NCI-H526 treated with DMSO at 0.1 percent for 48 hours (cell line): ENCODE measurements at regions not wholly inside any gene's neighbourhood (a gene's known extent, or its start where the extent isn't known, plus 50 kb on each side); places are given as distances from the start of the nearest gene placed in this dataset.
"Not testable (repeated sequence)": the region's sequence is repeated elsewhere in the genome, so short reads cannot be mapped to it uniquely, and the experiment has no call there.

ENCODE experiments used
- DNase-seq: peaks from one replicate; lab custom pipeline; 2025; lab: John Stamatoyannopoulos, UW

DNA sequence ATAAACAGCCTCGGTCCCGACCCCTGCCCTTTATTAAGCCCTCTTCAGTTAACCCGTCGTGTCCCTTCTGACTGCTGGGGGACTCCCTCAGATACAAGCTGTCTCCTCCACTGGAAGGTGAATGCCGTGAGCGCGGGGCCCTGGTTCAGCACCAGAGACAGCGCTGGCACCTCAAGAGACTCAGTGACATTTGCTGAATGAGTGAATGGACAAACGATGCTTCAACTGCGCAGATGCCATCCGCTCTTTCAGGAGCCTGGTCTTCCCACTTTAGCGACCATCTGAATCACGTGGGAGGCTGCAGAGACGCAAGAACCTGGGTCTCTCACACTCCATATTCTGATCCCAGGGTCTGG is 92.6 kb upstream of the SFSWAP start:
- no peak for DNase-seq

DNA sequence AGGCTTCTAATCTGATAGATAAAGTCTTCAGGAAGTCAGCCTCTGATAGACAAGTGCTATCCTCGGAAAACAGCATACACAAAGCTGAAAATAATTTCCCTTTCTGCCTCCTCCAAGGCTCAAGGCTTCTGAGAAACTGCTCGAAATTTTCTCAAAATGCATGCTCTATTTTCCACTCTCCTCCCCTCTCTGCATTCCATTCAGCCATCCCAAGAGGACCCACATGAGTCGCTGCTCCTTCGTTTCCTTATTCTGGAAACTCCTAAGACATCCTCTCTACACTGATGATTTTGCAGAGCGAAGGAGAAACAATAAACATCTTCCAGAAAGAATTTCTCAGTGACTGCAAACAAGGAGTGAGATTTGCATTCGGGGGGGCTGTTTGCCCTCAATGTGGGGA is 92.2 kb upstream of the SFSWAP start:
- DNase-seq: no peak

DNA sequence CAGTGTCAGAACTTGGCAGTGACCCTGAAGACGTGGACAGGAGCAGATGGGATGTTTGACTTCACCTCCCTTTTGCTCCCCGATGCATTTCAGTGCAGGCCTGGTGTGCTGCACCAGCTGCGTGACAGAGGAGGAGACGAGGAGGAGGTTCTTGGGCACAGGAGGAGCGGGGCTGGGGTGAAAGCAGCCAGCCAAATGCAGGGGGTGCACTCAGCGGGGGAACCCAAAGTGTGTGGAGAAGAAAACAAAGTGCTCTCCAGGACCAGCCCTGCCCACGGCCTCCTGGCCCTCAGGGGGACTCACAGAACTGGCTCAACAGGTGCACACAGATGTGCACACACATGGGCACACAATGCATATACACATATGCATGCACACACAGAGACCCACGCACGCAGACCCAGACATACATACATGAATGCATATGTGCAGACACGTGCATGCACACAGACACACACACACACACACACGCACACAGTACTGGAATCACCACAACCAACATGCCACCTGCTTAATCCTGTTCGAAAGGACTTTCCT is 91.7 kb upstream of the SFSWAP start:
- DNase-seq: no peak

DNA sequence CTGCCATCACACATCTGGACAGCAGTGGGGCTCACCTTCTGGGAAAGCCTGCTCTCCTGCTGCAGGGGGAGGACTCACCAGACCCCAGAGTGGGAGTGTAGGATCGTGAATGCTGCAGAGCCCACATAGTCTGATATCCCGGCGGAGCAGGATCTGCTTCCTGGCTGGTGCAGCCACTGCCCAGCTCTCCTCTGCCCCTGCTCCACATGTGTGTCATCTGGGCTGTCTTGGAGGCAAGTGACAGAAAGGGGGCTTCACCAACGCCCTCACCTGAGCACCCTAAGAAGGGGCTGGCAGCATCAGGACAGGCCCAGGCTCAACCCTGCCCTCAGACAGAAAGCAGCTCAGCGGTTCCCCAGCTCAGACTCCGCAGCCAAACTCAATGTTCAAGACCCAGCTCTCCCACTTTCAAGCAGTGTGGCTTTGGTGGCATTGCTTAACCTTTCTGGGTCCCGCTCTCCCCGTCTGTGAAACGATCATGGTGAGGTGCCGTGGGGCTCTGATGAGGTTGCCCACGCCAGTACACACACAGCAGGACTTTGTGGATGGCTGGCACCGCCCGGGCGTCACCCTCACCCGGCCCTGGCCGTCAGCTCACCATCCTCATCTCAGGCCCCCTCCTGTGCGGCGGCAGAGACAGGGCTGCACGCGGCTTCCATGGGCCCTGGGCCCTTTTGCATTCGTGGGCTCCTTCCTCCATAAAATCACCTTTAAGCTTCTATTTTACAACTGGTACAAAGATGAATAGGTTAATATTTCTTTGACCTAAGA is 91.0 kb upstream of the SFSWAP start:
- DNase-seq: no peak

DNA sequence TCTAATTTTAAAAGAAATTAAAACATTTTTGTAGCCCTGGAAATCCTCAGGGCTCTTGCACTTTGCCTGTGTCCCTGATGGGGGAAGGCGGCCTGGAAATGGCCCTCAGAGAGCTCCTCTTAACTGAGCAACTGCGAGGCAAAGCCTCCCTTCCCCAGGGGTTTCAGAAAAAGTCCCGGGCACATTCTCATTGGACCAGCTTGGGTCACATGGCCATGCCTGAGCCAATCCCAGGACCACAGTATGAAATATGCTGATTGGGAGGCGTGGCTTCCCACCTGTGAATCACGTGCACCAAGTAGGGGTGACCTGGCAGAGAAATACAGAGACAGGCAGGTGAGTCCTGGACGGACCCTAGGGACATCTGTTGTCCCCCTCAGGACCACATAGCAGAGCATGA is 90.4 kb upstream of the SFSWAP start:
- no peak for DNase-seq

DNA sequence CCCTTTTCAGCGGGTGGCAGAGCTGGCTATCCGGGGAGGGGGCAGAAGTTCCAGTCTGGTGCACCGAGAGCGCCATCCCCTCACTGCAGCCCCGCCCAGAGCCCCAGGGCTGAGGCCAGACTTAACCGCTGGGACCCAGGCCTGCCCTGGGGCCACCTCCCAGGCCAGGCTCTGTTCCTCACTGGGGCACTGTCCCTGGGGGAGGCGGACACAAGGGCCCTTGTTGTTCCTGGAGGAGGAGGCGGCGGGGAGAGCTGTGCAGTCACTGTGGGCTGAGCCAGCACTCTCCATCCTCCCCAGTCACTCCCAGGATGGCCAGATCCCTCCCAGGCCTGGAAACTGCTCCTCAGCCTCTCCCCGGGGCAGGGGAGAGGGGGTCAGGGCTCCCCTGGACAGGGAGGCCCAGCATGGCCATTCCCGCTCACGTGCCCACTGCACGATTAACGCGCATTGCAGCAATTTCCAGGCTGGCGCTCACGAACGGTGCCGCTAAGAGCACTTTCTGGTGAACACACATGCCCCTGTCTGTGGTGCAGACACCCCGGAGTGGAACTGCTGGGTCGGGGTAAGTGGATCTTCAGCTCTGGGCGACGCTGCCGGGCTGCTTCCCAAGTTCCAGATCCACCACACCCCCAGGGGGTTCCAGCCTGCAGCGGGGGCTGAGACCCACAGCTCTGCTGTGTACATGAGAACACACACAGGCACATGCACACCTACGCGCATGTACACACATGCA is 89.8 kb upstream of the SFSWAP start:
- no peak for DNase-seq

DNA sequence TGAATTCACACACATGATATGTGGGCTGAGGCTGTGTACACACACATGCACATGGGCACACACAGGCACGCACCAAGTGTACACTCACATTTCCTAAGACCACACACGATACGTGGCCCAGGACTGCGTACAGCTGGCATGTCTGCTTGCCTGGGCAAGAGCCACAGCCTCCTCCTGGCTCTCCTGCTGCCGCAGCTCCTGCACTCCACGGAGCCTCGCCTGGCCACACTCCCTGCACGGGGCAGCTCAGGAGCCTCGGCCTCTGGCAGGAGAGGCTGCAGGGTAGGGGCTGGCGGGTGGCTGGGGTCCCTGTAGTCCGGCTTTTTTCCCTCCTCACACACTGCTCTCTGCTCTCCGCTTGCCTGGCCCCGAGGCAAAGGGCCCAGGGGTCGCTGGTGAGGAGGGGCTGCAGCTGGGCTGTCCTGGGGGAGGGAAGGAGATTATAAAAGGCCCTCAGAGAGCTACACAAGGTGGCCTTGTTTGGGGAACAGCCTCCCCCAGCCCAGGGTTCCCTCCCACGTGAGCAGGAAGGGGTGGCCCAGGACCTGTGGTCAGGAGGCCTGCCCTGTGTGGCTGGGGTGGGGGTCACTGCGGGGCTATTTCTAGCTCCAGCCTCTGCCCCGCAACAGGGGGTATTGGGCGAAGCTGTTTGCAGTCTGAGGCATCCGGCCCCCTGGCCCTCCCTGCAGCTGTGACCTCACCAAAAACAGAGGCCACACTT is 89.0 kb upstream of the SFSWAP start:
- DNase-seq: no peak

DNA sequence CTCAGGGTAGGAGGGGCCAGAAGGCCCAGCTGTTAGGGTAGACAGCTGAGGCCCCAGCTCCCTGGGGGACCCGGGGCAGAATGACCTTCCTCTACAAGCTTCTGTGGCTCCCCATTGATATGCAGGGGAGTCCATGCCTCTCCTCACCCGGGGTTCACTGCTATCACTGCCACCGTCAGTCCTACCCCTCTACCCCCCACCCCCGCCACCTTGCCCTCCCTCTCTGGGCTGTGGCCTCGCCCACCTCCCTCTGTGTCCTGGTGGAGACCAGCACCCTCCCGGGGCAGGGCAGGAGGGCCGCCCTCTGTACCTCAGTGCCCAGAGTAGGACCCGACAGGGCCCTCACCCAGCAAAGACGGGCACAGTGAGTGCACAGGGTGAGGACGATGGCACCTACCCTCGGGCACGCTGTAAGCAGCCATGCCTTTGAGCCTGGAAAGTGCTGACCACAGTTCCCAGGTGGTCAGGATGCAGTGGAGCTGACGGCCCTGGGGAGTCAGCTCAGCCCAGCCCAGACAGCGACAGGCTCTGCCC is 88.4 kb upstream of the SFSWAP start:
- no peak for DNase-seq

DNA sequence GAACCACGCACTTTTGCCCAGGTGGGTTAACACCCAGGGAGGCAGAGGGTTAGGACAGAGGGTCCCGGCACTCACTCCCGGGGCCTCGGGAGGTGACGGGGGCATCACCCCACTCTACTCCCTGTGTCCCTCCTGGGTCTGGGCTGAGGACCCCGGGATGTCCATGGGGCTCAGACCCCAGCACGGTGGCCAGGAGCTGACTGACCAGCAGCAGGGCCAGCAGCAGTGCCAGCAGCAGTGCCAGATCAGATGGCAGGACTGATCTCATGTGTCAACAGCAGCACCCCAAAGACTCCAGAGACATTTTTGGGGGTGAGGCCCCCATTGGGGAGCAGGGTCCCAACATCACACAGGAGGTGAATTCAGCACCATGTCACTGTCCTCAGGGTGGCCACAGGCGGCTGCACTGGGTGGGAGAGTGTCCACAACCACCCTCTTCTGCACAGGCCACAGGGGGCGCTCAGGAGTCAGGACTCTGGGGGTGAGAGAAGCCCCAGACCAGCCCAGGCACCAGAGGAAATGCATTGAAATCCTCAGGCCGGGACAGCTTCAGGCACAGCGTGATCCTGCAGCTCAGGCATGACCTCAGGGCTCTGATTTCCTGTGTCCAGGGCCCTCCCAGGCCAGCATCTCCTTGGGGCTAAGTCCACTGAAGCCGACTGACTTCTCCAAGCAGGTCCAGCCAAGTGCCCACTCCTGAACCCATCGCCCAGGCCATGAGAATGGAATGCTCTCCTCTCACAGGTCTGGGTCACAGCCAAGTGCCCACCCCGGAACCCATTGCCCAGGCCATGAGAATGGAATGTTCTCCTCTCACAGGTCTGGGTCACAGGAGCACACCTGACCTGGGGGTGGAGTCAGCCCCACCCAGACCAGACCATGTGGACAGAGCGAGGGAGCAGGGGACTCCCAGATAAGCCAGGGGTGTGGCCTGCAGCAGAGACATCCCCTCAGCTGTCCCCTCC is 87.2 kb upstream of the SFSWAP start:
- not testable (repeated sequence) for DNase-seq

DNA sequence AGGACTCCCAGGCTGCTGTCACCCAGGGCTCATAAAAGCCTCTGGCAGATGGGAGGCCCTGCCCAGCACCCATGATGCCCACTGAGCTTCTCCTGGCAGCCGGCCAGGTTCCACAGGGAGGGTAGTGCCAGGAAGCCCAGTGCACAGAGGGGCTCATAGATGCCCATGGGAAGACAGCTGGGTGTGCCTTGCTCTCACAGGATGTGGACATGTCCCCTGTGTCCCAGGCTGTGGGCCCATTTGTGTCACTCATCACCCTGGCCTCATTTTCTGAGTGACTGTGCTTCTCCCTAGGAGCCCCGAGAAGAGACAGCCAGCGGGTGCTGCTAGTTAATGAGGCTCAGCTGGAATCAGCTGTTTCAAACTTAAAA is 86.5 kb upstream of the SFSWAP start:
- not testable (repeated sequence) for DNase-seq

DNA sequence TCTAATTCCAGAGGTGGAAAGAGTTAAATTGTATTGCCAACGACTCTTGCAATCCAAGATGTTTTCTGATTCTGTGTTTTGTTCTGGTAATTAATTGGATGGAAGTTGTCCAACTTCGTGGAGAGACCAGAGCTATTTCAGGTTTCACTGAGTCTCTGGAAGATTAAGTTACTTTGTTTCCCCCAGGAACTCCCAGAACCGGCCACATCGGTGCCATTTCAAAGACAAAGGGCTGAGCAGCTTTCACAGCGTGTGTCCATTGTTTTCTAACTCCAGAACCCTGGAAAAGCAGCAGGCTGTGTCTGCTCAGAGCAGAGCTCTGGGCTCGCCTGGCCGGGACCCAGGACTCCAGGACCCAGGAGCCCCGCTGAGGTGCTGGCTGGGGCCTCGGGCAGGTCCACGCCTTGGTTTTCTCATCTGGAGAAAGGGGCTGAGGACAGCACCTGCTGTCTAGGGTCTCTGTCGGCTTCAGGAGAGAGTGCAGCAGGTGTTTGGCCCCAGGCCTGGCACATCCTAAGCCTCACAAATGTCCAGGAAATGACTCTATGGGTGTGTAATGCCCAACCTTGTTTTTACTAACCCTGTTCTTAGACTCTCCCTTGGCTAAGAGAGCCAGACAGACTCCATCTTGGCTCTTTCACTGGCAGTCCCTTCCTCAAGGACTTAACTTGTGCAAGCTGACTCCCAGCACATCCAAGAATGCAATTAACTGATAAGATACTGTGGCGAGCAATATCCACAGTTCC is 86.0 kb upstream of the SFSWAP start:
- DNase-seq: not testable (repeated sequence)

DNA sequence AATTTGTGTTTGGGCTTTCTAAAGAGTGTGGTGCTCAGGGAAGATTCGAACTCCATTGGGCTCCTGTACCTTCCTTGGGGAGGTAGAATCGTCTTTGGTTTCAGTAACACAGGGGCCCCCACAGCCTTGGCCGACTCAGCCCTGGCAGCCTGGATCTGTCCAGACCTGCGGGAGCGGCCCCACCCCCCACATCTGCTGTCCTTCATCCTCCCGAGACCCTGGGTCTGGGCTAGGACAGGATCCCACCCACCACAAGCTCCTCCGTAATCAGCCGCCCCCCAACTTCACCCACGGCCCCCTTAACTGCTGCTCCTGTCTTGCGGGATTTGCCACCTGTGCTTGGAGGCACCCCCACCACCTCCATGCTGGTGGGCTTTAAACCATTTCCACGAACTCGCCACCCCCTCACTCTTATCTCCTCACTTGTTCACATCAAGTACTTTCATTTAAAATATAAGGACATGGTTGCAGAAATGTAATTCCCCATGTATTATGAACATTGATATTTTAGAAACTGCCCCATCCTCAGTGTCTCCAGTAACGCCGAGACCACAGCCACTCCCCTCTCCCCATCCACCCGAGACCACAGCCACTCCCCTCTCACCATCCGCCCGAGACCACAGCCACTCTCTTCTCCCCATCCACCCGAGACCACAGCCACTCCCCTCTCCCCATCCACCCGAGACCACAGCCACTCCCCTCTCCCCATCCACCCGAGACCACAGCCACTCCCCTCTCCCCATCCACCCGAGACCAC is 84.7 kb upstream of the SFSWAP start:
- DNase-seq: not testable (repeated sequence)

DNA sequence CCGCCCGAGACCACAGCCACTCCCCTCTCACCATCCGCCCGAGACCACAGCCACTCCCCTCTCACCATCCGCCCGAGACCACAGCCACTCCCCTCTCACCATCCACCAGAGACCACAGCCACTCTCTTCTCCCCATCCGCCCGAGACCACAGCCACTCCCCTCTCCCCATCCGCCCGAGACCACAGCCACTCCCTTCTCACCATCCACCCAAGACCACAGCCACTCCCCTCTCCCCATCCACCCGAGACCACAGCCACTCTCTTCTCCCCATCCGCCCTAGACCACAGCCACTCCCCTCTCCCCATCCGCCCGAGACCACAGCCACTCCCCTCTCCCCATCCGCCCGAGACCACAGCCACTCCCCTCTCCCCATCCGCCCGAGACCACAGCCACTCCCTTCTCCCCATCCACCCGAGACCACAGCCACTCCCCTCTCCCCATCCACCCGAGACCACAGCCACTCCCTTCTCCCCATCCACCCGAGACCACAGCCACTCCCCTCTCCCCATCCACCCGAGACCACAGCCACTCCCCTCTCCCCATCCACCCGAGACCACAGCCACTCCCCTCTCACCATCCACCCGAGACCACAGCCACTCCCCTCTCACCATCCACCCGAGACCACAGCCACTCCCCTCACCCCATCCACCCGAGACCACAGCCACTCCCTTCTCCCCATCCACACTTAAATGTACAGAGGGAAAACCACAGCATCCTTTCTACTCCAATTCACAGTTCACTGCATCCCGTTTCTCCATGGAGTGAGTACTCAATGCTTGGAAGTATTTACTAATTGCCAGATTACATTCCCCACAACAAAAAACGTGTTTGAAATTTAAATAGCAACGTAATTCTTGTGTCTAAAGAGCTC is 83.5 kb upstream of the SFSWAP start:
- not testable (repeated sequence) for DNase-seq

DNA sequence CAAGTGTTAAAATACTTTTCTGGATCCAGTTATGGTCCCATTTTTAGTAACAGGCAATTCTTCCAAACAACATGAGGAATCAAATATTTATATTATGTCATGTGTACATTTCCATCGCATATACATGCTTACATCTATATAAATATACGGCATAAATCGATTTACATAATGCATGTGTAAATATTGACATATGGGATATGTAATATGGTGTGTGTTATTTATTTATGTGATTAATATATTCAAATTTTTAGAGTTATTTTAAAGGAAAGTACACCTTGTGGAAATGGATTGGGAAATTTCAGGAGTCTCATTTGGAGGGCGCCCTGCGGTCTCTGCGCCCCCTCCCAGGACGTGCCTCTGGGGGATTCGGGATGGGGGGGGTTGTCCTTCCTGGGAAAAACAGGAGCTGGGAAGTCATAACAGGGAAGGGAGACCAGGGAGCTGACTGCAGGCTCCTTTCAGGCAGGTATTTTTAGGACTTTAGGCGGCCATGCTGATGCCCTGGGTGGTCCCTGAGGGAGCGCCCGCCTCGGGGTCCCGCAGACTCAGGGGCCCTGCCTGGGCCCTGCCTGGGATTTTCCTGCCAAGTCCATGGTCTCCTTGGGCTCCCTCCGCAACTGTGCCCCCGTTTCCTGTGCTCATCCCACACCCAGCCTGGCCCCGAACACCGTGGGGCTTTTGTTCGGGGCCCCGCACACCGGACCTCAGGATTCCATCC is 82.7 kb upstream of the SFSWAP start:
- DNase-seq: peak; percentile 90

DNA sequence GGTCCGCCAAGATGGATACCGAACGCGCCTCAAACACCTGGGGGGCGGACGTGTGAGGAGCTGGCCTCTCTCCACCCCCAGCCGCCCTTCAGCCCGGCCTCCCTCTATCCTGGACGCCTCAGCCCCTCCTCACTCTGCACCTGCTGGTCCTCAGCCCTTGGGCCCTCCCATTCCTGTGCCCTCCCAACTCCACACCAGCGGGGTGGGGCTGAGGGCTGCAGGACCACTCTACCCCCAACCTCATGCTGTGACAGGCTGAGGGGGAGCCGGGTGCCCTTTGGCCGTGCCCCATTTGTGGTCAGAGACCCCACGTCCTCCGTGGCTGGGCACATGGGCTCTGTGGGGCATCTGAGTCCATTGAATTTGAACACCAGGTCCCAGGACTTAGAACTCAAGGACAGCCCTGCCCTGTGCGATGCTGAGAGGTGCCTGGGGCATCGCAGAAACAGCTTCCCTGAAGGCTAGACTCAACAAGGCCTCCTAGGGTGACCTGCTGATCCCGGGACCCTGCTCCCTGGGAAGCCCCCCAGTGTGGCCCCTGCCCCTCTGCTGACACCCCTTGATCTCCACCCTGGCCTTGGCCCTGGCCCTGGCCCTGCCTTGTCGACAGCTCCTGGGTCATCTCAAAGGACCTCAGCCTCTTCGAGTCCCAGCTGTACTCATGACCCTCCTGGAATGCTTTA is 82.0 kb upstream of the SFSWAP start:
- DNase-seq: no peak

DNA sequence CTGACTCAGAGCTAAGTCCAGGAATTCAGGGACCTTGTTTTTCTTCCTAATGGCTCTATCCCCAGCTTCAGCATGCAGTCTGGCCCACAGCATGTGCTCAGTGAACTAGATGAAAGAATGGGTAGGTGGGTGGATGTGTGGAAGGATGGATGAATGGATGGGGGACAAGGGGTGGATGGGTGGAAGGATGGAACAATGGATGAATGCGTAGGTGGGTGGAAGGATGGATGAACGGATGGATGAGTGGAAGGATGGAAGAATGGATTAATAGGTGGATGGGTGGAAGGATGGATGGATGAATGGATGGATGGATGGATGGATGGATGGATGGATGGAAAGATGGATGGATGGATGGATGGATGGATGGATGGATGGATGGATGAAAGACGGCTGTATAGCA is 79.7 kb upstream of the SFSWAP start:
- no peak for DNase-seq

DNA sequence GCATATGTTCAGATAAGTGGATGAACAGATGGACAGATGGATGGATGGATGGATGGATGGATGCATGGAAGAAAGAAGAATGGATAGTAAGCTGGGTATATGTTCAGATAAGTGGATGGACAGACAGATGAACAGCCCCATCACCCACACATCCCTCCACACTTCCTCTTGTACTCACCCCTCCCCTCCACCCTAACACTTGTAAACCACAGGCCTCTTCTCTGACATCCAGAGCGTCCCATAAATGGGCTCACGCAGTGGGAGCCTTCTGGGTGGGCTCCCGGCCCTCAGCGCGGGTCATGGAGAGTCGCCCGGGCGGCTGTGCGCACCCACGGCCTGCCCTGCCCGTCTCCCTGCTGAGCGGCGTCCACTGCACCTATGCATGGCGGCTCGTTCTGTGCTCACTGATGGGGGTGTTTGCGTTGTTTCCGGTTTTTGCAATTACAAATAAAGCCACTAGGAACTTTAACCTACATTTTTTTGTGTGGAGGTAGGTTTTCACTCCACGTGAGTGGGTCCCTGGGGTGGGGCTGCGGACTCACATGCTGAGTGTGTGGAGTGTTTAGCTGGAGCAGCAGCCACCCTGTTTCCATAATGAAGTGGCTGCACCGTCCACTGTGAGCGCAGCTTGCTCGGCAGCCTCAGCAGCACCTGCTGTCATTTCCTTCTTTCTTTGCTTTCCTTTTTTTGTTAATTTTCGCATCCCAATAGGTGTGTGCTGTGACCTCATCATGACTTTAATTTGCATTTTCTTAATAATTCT is 78.8 kb upstream of the SFSWAP start:
- DNase-seq: not testable (repeated sequence)
